ENCODE measurements at regions not wholly inside any gene's neighbourhood (a gene's known extent, or its start where the extent isn't known, plus 50 kb on each side); places are given as distances from the start of the nearest gene placed in this dataset.
"Not testable (repeated sequence)": the region's sequence is repeated elsewhere in the genome, so short reads cannot be mapped to it uniquely, and the experiment has no call there.

GRCh38 chr3:127520993-127521392 lies 69.5 kb downstream of the TPRA1 start:
- H3K4me1 ChIP-seq (ENCODE audit: insufficient read depth, low read length) = no peaks in the 10 kb centered on the region
- no peaks in the 10 kb centered on the region; the same call in 1 of the 2 replicates for H3K9me3 ChIP-seq (ENCODE audit: control insufficient read depth, insufficient read depth, low read length)
- H3K36me3 ChIP-seq (ENCODE audit: insufficient read depth, low read length) = no peaks in the 10 kb centered on the region
- no peak overlapping the region for H3K9ac ChIP-seq (ENCODE audit: low read depth, low read length)

- no peaks in the 10 kb centered on the region for H3K4me1 ChIP-seq (ENCODE audit: insufficient read depth, low read length)
- no peak overlapping the region for H3K9ac ChIP-seq (ENCODE audit: low read depth, low read length)
- H3K9me3 ChIP-seq (ENCODE audit: control insufficient read depth, insufficient read depth, low read length) = no peaks in the 10 kb centered on the region; the same call in 1 of the 2 replicates
- no peaks in the 10 kb centered on the region for H3K36me3 ChIP-seq (ENCODE audit: insufficient read depth, low read length)
These were observed 72.0 kb downstream of the TPRA1 start for GRCh38 chr3:127518456-127519081.

DNA sequence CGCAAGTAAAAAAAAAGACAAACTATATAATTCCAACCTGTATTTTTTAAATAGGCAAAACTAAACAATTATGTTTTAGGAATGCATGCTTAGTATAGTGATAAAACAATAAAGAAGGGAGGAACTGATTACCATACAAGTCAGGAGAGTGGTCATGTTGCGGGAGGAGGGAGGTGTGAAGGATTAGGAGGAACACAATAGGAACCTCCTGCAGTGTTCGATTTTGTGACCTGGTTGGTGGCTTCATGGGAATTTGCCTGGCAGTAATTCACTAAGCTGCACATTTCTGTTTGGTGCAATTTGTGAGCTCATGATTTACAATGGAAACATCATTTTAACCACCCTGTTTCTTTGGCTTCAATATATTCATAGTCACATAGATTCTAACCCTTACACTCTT lies 78.3 kb downstream of the TPRA1 start:
- no peaks in the 10 kb centered on the region for H3K36me3 ChIP-seq (ENCODE audit: insufficient read depth, low read length)
- H3K9me3 ChIP-seq (ENCODE audit: control insufficient read depth, insufficient read depth, low read length) = no peaks in the 10 kb centered on the region

GRCh38 chr3:127501177-127501576 lies 89.4 kb downstream of the TPRA1 start:
- Histone ChIP-seq H3K4me1 (ENCODE audit: insufficient read depth, low read length) (no peaks in the 10 kb centered on the region), H3K36me3 (ENCODE audit: insufficient read depth, low read length) (no peaks in the 10 kb centered on the region), H3K9ac (ENCODE audit: low read depth, low read length) (no peak overlapping the region), H3K9me3 (ENCODE audit: control insufficient read depth, insufficient read depth, low read length) (no peaks in the 10 kb centered on the region; the same call in 1 of the 2 replicates)

More for the DNA sequence above, 78.3 kb downstream of the TPRA1 start:
- Histone ChIP-seq H3K9ac (ENCODE audit: low read depth, low read length) (no peak overlapping the region), H3K4me1 (ENCODE audit: insufficient read depth, low read length) (no peaks in the 10 kb centered on the region)

GRCh38 chr3:127497676-127498075 lies 92.9 kb downstream of the TPRA1 start:
- Histone ChIP-seq H3K9me3 (ENCODE audit: control insufficient read depth, insufficient read depth, low read length) (peaks cover 7% of the 10 kb centered on the region), H3K9ac (ENCODE audit: low read depth, low read length) (no peak overlapping the region), H3K4me1 (ENCODE audit: insufficient read depth, low read length) (no peaks in the 10 kb centered on the region), H3K36me3 (ENCODE audit: insufficient read depth, low read length) (no peaks in the 10 kb centered on the region)

GRCh38 chr3:127497166-127497565 lies 93.4 kb downstream of the TPRA1 start:
- no peak overlapping the region for H3K9ac ChIP-seq (ENCODE audit: low read depth, low read length)
- peaks cover 7% of the 10 kb centered on the region for H3K9me3 ChIP-seq (ENCODE audit: control insufficient read depth, insufficient read depth, low read length)
- no peaks in the 10 kb centered on the region for H3K36me3 ChIP-seq (ENCODE audit: insufficient read depth, low read length)
- H3K4me1 ChIP-seq (ENCODE audit: insufficient read depth, low read length) = no peaks in the 10 kb centered on the region

DNA sequence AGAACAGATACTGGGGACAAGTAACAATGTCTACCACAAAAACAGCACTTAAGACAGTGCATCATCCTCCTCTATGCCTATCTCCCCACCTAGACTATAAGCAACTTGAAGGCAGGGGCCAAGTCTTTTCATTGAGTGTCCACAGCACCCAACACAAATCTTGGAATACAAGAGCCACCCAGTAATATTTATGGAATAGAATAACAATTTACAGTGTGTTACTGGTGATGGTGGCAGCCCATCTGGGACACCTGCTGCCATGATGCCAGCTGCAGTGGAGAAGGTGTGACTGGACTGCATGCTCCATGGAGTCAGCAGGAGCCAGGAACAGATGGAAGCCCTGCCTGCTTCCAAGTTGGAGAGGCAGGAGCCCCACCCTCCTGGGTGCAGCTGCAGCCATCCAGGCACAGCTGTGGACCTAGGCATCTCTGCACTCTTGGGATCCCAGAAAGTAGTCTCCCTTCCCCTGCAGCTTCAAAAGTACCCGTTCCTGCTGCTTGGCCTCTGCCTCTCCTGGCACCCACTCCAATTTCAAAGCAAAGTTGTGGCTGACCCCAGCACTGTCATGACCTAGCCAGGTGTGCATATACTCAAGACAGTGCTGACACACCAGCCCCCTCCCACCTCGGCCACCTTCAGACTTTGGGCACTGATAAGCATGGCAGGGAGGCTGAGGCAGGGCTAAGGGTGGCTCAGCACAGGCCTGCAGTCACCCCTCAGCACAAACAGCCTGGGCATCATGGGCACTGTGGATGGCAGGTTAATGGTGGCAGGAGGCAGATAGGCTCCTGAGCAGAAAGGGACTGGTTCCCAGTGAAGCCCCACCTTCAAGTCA lies 94.5 kb downstream of the TPRA1 start:
- Histone ChIP-seq H3K9me3 (ENCODE audit: control insufficient read depth, insufficient read depth, low read length) (peaks cover 7% of the 10 kb centered on the region; the same call in 1 of the 2 replicates), H3K36me3 (ENCODE audit: insufficient read depth, low read length) (no peaks in the 10 kb centered on the region), H3K4me1 (ENCODE audit: insufficient read depth, low read length) (no peaks in the 10 kb centered on the region), H3K9ac (ENCODE audit: low read depth, low read length) (no peak overlapping the region)

GRCh38 chr3:127493924-127494646 lies 96.4 kb downstream of the TPRA1 start:
- Histone ChIP-seq H3K36me3 (ENCODE audit: insufficient read depth, low read length) (no peaks in the 10 kb centered on the region), H3K9me3 (ENCODE audit: control insufficient read depth, insufficient read depth, low read length) (peaks cover 7% of the 10 kb centered on the region; the same call in 1 of the 2 replicates), H3K9ac (ENCODE audit: low read depth, low read length) (no peak overlapping the region), H3K4me1 (ENCODE audit: insufficient read depth, low read length) (no peaks in the 10 kb centered on the region)

- no peak overlapping the region for H3K9ac ChIP-seq (ENCODE audit: low read depth, low read length)
- H3K9me3 ChIP-seq (ENCODE audit: control insufficient read depth, insufficient read depth, low read length) = peaks cover 12% of the 10 kb centered on the region
- H3K36me3 ChIP-seq (ENCODE audit: insufficient read depth, low read length) = no peaks in the 10 kb centered on the region
- H3K4me1 ChIP-seq (ENCODE audit: insufficient read depth, low read length) = no peaks in the 10 kb centered on the region
These were observed 98.1 kb downstream of the TPRA1 start for GRCh38 chr3:127492426-127492825.

DNA sequence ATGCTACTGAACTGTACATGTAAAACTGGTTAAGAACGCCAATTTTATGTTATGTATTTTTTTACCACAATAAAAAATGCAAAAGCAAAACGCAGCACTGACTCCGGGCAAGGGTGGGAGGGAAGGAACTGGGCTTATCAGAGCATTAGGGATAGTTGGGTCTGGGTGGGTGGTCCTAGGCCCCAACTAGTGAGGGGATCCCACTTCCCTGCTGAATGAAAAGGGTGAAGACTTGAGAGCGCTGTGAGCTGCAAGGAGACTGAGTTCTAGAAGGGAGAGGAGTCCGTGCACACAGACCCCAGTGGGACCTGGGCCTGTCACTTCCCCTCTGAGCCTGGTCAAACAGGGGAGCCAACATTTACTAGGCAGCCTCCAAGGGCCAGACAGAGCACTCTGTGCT lies 98.6 kb downstream of the TPRA1 start:
- Histone ChIP-seq H3K4me1 (ENCODE audit: insufficient read depth, low read length) (no peaks in the 10 kb centered on the region), H3K9ac (ENCODE audit: low read depth, low read length) (no peak overlapping the region), H3K36me3 (ENCODE audit: insufficient read depth, low read length) (no peaks in the 10 kb centered on the region), H3K9me3 (ENCODE audit: control insufficient read depth, insufficient read depth, low read length) (peaks cover 12% of the 10 kb centered on the region)

- H3K36me3 ChIP-seq (ENCODE audit: insufficient read depth, low read length) = no peaks in the 10 kb centered on the region
- no peak overlapping the region for H3K9ac ChIP-seq (ENCODE audit: low read depth, low read length)
- H3K9me3 ChIP-seq (ENCODE audit: control insufficient read depth, insufficient read depth, low read length) = peaks cover 12% of the 10 kb centered on the region
- no peaks in the 10 kb centered on the region for H3K4me1 ChIP-seq (ENCODE audit: insufficient read depth, low read length)
These were observed 99.2 kb downstream of the TPRA1 start for GRCh38 chr3:127491323-127491722.

GRCh38 chr3:127491024-127491305 lies 99.6 kb downstream of the TPRA1 start:
- H3K9ac ChIP-seq (ENCODE audit: low read depth, low read length); H3K36me3 ChIP-seq (ENCODE audit: insufficient read depth, low read length); H3K4me1 ChIP-seq (ENCODE audit: insufficient read depth, low read length): not testable (repeated sequence)
- H3K9me3 ChIP-seq (ENCODE audit: control insufficient read depth, insufficient read depth, low read length) = peaks cover 12% of the 10 kb centered on the region

GRCh38 chr3:127490271-127491023 lies 100.1 kb downstream of the TPRA1 start:
- Histone ChIP-seq H3K4me1 (ENCODE audit: insufficient read depth, low read length) (no peaks in the 10 kb centered on the region), H3K36me3 (ENCODE audit: insufficient read depth, low read length) (no peaks in the 10 kb centered on the region), H3K9ac (ENCODE audit: low read depth, low read length) (no peak overlapping the region), H3K9me3 (ENCODE audit: control insufficient read depth, insufficient read depth, low read length) (peaks cover 12% of the 10 kb centered on the region)

GRCh38 chr3:127489357-127489756 lies 101.2 kb downstream of the TPRA1 start:
- H3K9ac ChIP-seq (ENCODE audit: low read depth, low read length) = no peak overlapping the region
- no peaks in the 10 kb centered on the region for H3K36me3 ChIP-seq (ENCODE audit: insufficient read depth, low read length)
- no peaks in the 10 kb centered on the region for H3K4me1 ChIP-seq (ENCODE audit: insufficient read depth, low read length)
- peaks cover 12% of the 10 kb centered on the region for H3K9me3 ChIP-seq (ENCODE audit: control insufficient read depth, insufficient read depth, low read length)

Data from ES-I3 (cell line).